Uterus (tissue), 3 donors: ENCODE measurements at regions not wholly inside any gene's neighbourhood (a gene's known extent, or its start where the extent isn't known, plus 50 kb on each side); places are given as distances from the start of the nearest gene placed in this dataset.

Experiments
- DNase-seq, 2 donors: peaks; one replicate each; pipeline ENCODE4 v3.0.0-alpha.2; 2019 to 2020
- H3K27ac ChIP-seq, 2 donors: fragments of 200-600 bp; sonication (generic); 1 replicate in 1 of 2; 2 replicates in 1 of 2; pipeline ENCODE4 v1.5.1; 2016 to 2018
- H3K27me3 ChIP-seq, 2 donors: fragments of 200-600 bp; sonication (generic); one replicate each; pipeline ENCODE4 v1.5.1; 2018 to 2019; ENCODE audit warnings: control low read depth in 1 of 2
- H3K36me3 ChIP-seq, 2 donors: fragments of 200-600 bp; sonication (generic); one replicate each; pipeline ENCODE4 v1.5.1; 2019; ENCODE audit warnings: control low read depth in 1 of 2
- H3K4me1 ChIP-seq, 2 donors: fragments of 200-600 bp; sonication (generic); one replicate each; pipeline ENCODE4 v1.5.1; 2018 to 2019; ENCODE audit warnings: control low read depth in 1 of 2
- H3K4me3 ChIP-seq, 2 donors: fragments of 200-600 bp; sonication (generic); 1 replicate in 1 of 2; 2 replicates in 1 of 2; pipeline ENCODE4 v1.5.1; 2018 to 2019; ENCODE audit warnings: mild to moderate bottlenecking in 1 of 2
- H3K9me3 ChIP-seq, 2 donors: fragments of 200-600 bp; sonication (generic); one replicate each; pipeline ENCODE4 v1.5.1; 2019; ENCODE audit warnings: control low read depth in 1 of 2
- POLR2A ChIP-seq, 2 donors: fragments of 450-650 bp; IDR thresholded peaks; one replicate each; pipeline ENCODE4 v1.6.1; 2016; ENCODE audit warnings: antibody characterized with exemption in 2 of 2, mild to moderate bottlenecking in 1 of 2, moderate library complexity in 1 of 2
- intact Hi-C: fragments of 100-400 bp; cut with DNase I; formaldehyde crosslinking; loops from one replicate; pipeline ENCODE4 v1.15.1; 2023; ENCODE audit warnings: low total_unique reads
- TF ChIP-seq, protein P1 (sequence below), 4 experiments: fragments of 200-600 bp in 2 of 4; fragments of 450-650 bp in 2 of 4; sonication (generic) in 2 of 4; IDR thresholded peaks; one replicate each; pipeline ENCODE4 v1.5.1; 2016 to 2019; ENCODE audit warnings: antibody characterized with exemption in 4 of 4, mild to moderate bottlenecking in 2 of 4, moderate library complexity in 1 of 4
- donor health status: DM: yes; HTN: yes; CAD: no.

DNA sequence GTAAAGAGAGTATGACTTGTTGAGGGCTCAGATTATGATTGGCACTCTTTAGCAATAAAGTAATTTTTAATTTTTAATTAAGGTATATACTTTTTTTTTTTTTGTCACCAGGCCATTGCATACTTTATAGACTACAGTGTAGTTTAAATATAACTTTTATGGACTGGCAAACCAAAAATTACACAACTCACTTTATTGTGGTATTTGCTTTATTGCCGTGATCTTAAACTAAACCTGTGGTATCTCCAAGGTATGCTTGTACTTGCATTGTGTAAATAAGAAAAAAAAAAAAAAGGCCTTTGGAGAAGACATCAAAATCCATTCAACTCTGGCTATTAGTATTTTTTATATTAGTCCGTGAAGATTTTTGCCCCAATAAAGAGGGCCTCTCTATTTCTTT lies 646.7 kb upstream of the FOXG1 start:
- intact Hi-C loops, result no loop called here
- H3K36me3 ChIP-seq, result no peaks in the 10 kb centered on the region

DNA sequence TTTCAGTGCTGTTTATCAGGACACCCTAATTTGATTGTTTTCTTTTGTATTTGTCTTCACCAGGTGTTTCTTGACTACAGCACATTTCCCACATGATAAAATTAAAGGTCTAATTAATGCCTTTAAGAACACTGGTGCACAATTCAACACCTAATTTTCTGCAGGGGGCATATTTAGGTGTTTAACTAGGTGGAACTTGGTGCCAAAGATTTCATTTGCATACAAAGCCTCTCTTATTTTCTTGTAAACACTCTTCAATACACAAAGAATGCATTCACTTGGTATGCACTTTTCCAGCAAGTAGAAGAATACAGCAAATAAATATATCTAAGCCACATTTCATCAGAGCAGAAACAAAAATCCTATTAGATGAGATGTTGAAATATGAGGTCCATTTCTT lies 646.2 kb upstream of the FOXG1 start:
- no peak overlapping the region for H3K27ac ChIP-seq
- no peaks in the 10 kb centered on the region for H3K36me3 ChIP-seq
- H3K4me3 ChIP-seq, result no peak overlapping the region
- intact Hi-C loops, result no loop called here
- no peaks in the 10 kb centered on the region for H3K9me3 ChIP-seq
- TF ChIP-seq, protein P1, sequence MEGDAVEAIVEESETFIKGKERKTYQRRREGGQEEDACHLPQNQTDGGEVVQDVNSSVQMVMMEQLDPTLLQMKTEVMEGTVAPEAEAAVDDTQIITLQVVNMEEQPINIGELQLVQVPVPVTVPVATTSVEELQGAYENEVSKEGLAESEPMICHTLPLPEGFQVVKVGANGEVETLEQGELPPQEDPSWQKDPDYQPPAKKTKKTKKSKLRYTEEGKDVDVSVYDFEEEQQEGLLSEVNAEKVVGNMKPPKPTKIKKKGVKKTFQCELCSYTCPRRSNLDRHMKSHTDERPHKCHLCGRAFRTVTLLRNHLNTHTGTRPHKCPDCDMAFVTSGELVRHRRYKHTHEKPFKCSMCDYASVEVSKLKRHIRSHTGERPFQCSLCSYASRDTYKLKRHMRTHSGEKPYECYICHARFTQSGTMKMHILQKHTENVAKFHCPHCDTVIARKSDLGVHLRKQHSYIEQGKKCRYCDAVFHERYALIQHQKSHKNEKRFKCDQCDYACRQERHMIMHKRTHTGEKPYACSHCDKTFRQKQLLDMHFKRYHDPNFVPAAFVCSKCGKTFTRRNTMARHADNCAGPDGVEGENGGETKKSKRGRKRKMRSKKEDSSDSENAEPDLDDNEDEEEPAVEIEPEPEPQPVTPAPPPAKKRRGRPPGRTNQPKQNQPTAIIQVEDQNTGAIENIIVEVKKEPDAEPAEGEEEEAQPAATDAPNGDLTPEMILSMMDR (IDR thresholded peaks at IDR 0.05), result no peak
- no peak for TF ChIP-seq POLR2A (IDR thresholded peaks at IDR 0.05)
- H3K4me1 ChIP-seq, result no peaks in the 10 kb centered on the region
- no peak for DNase-seq
- no peaks in the 10 kb centered on the region for H3K27me3 ChIP-seq

More for the DNA sequence above, 646.7 kb upstream of the FOXG1 start:
- no peak overlapping the region for H3K4me3 ChIP-seq
- H3K4me1 ChIP-seq, result no peaks in the 10 kb centered on the region
- H3K9me3 ChIP-seq, result no peaks in the 10 kb centered on the region
- TF ChIP-seq, protein P1 (IDR thresholded peaks at IDR 0.05), result no peak
- TF ChIP-seq POLR2A (IDR thresholded peaks at IDR 0.05), result no peak
- no peaks in the 10 kb centered on the region for H3K27me3 ChIP-seq
- DNase-seq, result no peak
- H3K27ac ChIP-seq, result no peak overlapping the region

DNA sequence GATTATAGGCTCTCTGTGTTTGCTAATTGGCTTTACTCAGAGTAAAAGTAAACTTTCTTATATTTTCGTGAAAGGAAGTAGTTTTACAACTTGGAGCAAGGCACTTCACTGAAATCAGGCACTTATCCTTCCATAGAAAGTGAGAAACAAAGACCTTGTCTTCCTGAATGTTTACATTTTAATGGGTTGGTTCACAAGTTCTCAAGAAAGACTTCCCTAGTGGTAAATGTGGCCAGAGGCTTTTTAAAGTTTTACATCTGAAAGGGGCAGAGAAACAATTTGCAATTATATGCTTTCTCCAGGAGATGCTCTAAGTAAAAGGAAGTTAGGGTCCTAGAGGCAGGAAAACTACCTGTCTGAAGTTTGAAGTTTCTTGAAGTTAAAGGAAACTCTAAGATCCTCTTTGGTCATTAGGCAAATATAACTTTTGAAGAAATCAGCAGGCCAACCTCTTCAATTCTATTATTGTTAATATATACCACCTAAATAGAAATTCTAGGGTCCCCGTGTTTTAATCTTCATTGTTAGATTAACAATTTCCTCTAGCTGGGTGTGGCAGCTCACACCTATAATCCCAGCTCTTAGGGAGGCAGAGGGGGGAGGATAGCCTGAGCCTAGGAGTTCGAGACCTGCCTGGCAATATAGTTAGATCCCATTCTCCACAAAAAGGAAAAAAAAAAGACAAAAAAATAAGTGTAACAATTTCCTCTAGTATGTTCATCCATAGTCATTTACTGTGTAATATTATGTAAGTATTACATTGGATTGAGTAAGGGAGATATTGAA lies 644.9 kb upstream of the FOXG1 start:
- H3K4me3 ChIP-seq, result no peak overlapping the region
- no peak for DNase-seq
- TF ChIP-seq, protein P1 (IDR thresholded peaks at IDR 0.05), result no peak
- TF ChIP-seq POLR2A (IDR thresholded peaks at IDR 0.05), result no peak
- intact Hi-C loops, result no loop called here
- no peak overlapping the region for H3K27ac ChIP-seq
- no peaks in the 10 kb centered on the region for H3K9me3 ChIP-seq
- no peaks in the 10 kb centered on the region for H3K4me1 ChIP-seq
- no peaks in the 10 kb centered on the region for H3K27me3 ChIP-seq
- H3K36me3 ChIP-seq, result no peaks in the 10 kb centered on the region

DNA sequence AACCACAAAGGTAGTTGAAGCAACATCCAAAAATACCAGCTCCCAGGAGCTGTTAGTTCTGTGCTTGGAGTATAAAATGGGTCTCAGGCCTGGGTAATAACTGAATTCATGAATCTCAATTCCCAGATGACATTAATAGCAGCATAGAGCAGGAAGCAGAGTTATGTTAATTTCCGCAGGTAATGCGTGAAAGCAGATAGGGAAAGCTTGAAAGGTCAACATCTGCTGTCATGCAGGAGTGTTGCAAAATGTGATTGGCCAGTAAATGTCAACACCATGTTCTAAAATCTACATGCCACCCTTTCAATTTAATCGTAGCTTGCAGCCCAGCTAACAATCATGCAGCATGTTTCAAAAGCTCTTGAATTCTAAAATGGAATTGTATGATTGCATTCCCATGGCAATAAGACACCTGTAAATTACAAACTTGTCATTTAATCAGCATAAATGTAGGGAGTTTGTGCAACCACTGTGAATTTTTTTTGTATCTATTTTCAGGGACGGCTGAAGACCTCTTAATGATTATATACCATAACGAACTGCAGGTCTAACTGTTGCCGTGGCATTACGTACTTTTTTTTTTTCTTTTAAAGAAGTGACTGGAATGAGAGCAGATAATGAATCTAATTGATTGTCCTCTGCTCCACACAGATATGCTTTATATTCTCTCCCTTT lies 635.8 kb upstream of the FOXG1 start:
- intact Hi-C loops, result no loop called here

DNA sequence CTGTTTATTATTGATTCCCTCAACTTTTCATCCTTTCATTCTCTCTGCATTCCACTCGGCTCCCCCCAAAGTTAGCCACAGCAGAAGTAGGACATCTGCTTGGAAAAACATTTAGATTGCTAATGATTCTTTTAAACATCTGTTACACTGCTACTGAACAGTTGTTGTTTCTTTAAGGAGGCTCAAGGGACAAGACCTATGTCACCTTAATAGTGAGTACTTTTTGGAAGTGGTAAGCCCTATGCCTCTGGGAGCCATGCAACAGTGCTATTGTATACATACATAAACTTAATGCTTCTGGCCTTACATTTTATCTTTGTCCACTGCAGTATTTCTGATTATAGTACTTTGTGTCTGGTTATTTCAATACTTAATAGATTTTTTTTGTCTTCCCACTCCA lies 628.2 kb upstream of the FOXG1 start:
- TF ChIP-seq, protein P1 (IDR thresholded peaks at IDR 0.05), result no peak
- no peak for TF ChIP-seq POLR2A (IDR thresholded peaks at IDR 0.05)
- no peaks in the 10 kb centered on the region for H3K4me1 ChIP-seq
- no peak overlapping the region for H3K27ac ChIP-seq
- H3K27me3 ChIP-seq, result no peaks in the 10 kb centered on the region
- intact Hi-C loops, result no loop called here
- no peaks in the 10 kb centered on the region for H3K9me3 ChIP-seq
- no peak for DNase-seq
- H3K36me3 ChIP-seq, result no peaks in the 10 kb centered on the region
- H3K4me3 ChIP-seq, result no peak overlapping the region

More for the DNA sequence above, 635.8 kb upstream of the FOXG1 start:
- Histone ChIP-seq H3K36me3 (no peaks in the 10 kb centered on the region), H3K9me3 (no peaks in the 10 kb centered on the region), H3K27me3 (no peaks in the 10 kb centered on the region), H3K4me1 (no peaks in the 10 kb centered on the region), H3K27ac (no peak overlapping the region), H3K4me3 (no peak overlapping the region)
- no peak for DNase-seq
- TF ChIP-seq, protein P1 (IDR thresholded peaks at IDR 0.05), result no peak
- TF ChIP-seq POLR2A (IDR thresholded peaks at IDR 0.05), result no peak
